Caki2 (cell line): ENCODE measurements at regions not wholly inside any gene's neighbourhood (a gene's known extent, or its start where the extent isn't known, plus 50 kb on each side); places are given as distances from the start of the nearest gene placed in this dataset.

Experiments
- DNase-seq: peaks from one replicate; pipeline ENCODE4 v3.0.0-alpha.2; 2015; ENCODE audit warnings: low read depth
- in situ Hi-C: cut with HindIII; loops from 2 replicates; pipeline ENCODE4 v1.10.0; 2016; ENCODE audit warnings: low sequenced_read_pairs, low pct_unique_long_range_greater_than_20kb, mixed read lengths

GRCh38 chr4:18319431-18319830 is 297.9 kb upstream of the LCORL start:
- in situ Hi-C loops = no loop called here
- DNase-seq = no peak

GRCh38 chr4:18318682-18319388 is 297.3 kb upstream of the LCORL start:
- DNase-seq = no peak
- in situ Hi-C loops = no loop called here

GRCh38 chr4:18314731-18315130 is 293.2 kb upstream of the LCORL start:
- no peak for DNase-seq

GRCh38 chr4:18297684-18298083 is 276.1 kb upstream of the LCORL start:
- DNase-seq = no peak
- in situ Hi-C loops = no loop called here

More at GRCh38 chr4:18314731-18315130, 293.2 kb upstream of the LCORL start:
- in situ Hi-C loops = no loop called here

- in situ Hi-C loops = no loop called here
Observed at GRCh38 chr4:18296411-18296810, 274.9 kb upstream of the LCORL start.

DNA sequence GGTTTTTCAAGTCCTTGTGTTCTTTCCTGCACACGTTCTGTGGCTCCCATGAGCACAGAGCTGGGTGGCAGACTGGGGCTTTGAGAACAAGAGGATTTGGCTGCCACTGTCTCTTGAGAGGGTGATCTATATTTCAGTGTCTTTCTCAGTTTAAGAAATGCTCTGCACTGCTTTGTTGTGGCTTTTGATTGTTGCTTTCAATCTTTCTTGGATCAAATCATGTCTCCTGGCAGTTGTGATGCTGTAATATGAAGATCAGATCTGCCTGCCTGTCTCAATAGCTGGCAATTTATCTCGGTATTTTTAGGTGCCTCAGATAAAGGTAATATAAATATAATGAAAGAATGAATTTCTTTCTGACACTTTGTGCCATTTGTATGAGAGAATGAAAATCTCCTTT is 273.3 kb upstream of the LCORL start:
- in situ Hi-C loops = no loop called here
- no peak for DNase-seq

More at GRCh38 chr4:18296411-18296810, 274.9 kb upstream of the LCORL start:
- DNase-seq = no peak

- DNase-seq = no peak
- in situ Hi-C loops = no loop called here
Observed at GRCh38 chr4:18294021-18294420, 272.5 kb upstream of the LCORL start.

DNA sequence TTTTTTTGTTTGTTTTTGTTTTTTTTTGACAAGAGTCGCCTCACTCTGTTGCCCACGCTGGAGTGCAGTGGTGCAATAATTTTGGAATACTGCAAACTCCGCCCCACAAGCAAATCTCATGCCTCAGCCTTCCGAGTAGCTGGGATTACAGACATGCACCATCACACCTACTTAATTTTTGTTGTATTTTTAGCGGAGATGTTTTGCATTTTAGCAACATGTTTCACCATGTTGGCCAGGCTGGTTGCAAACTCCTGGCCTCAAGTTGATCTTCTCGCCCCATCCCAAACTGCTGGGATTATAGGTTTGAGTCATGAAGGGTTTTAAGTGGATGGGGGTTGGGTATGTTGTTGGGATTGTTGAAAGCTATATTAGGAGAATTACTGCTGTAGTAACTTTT is 270.9 kb upstream of the LCORL start:
- in situ Hi-C loops = no loop called here
- no peak for DNase-seq

- DNase-seq = no peak
Observed at GRCh38 chr4:18291981-18292380, 270.4 kb upstream of the LCORL start.

DNA sequence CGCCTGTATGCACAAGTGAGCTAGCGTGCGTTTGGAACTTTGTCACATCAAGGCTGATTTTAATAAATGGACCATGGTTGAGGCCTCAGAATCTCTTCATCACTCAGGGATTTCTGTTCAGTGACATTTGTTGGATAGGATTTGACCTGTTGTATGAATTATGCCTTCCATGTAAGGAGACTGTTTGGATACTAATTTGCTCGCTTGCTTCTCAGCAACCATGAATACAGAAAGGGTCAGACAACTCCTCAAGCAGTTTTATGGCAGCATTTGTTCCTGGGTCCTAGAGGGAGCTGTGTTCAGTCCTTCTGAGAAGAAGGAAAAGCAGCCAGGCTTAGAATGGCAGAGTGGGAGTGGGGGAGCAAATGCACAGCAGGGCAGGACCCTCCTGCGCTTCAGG is 269.7 kb upstream of the LCORL start:
- in situ Hi-C loops = no loop called here
- no peak for DNase-seq

More at GRCh38 chr4:18291981-18292380, 270.4 kb upstream of the LCORL start:
- in situ Hi-C loops = no loop called here

DNA sequence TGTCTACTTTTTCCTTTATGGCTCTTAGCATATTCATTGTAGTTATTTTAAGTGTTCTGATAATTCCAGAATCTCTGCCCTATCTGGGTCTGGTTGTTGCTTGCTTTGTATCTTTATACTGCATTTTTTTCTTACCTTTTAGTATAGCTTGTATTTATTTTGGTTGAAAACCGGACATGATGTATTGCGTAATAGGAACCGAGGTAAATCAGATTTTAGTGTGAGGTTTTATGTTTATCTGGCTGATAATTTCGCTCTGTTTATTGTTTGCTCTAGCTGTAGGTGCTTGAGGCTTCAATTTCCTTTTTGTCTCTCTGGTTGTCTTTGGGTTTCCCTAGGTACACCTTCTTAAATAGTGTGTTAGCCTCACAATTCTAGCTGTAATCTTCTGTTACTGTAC is 263.8 kb upstream of the LCORL start:
- in situ Hi-C loops = no loop called here
- no peak for DNase-seq

DNA sequence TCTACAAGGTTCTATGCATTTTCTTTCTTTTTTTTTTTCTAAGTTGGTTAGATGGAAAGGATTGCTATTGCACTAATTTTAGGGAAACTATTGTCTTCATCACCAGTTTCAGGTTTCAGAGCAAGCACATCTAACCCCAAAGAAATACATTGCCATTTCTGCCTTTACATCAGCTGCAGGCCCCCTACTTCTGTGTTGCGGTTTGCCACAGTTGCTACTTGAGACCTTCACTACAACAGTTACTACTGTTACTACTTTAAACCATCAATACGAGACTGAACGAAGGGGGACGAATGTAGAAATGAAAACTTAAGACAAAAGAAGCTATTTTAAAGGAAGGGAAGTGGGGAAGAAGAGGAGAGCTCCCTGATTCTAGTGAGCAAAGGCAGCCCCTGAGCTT is 256.7 kb upstream of the LCORL start:
- in situ Hi-C loops = no loop called here
- DNase-seq = no peak

DNA sequence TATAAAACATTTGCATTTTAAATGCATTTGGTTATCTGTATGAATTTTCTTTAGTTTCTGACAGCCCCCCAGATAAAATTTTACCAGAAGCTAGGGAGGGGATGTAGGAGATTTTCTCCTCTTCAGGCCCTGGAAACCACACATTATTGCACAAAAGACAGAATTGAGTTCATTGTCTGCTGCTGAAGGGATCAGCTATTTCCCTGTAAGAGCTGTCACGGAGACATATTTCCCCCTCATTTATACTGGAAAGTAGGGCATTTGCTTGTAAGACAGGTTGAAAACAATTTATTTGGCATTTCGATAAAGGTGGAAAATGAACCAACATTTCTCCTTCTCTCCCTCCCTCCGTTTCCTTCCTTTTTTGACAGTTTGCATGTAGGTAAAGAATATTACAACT is 241.3 kb upstream of the LCORL start:
- in situ Hi-C loops = no loop called here
- DNase-seq = no peak

GRCh38 chr4:18252052-18252451 is 230.5 kb upstream of the LCORL start:
- no peak for DNase-seq
- in situ Hi-C loops = no loop called here

GRCh38 chr4:18250564-18250963 is 229.0 kb upstream of the LCORL start:
- in situ Hi-C loops = no loop called here
- no peak for DNase-seq

DNA sequence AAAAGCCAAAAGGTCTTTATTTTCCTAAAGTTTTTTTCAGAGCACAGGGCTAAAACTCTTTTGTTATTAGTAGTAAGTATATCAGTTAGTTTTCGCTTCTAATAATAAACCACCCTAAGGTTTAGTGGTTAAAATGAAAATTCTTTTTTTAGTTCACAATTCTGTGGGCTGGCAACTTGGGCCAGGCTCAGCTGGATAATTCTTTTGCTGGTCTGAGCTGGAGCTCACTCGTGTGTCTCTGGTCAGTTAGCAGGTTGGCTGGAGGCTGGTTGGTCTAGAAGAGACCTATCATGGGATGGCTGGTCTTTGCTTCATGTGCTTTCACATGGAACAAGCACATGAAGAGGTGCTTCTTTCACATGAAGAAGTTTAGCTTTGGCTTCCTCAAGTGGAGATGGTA is 227.1 kb upstream of the LCORL start:
- in situ Hi-C loops = no loop called here
- no peak for DNase-seq

GRCh38 chr4:18247189-18247588 is 225.6 kb upstream of the LCORL start:
- in situ Hi-C loops = no loop called here

GRCh38 chr4:18242919-18243693 is 221.6 kb upstream of the LCORL start:
- no peak for DNase-seq
- in situ Hi-C loops = no loop called here

More at GRCh38 chr4:18247189-18247588, 225.6 kb upstream of the LCORL start:
- no peak for DNase-seq

GRCh38 chr4:18241727-18242126 is 220.2 kb upstream of the LCORL start:
- DNase-seq = no peak
- in situ Hi-C loops = no loop called here

GRCh38 chr4:18234108-18234507 is 212.6 kb upstream of the LCORL start:
- no peak for DNase-seq
- in situ Hi-C loops = no loop called here
